Suppressor macrophage (primary cell): ENCODE measurements at regions not wholly inside any gene's neighbourhood (a gene's known extent, or its start where the extent isn't known, plus 50 kb on each side); places are given as distances from the start of the nearest gene placed in this dataset.
A peak's percentile ranks its signal among the peaks of the same experiment; 100 is the strongest.
"Not testable (repeated sequence)": the region's sequence is repeated elsewhere in the genome, so short reads cannot be mapped to it uniquely, and the experiment has no call there.

ENCODE experiments used
- DNase-seq, 4 experiments: peaks; one replicate each; pipeline ENCODE4 v3.0.0-alpha.2; 2020 to 2022

- DNase-seq, result no peak
These were observed 70.0 kb downstream of the KCTD15 start for GRCh38 chr19:33866696-33867095.

- DNase-seq, result no peak
These were observed 71.5 kb downstream of the KCTD15 start for GRCh38 chr19:33868076-33868735.

- peak in 2 of 4 experiments; percentile 13 to 17 for DNase-seq
These were observed 72.2 kb downstream of the KCTD15 start for GRCh38 chr19:33868788-33869412.

- DNase-seq, result not testable (repeated sequence)
These were observed 73.7 kb downstream of the KCTD15 start for GRCh38 chr19:33870298-33870932.

GRCh38 chr19:33871605-33872004 lies 74.9 kb downstream of the KCTD15 start:
- DNase-seq, result no peak

GRCh38 chr19:33872445-33873320 lies 76.0 kb downstream of the KCTD15 start:
- DNase-seq, result peak in 2 of 4 experiments; percentile 8 to 41

- no peak for DNase-seq
These were observed 78.4 kb downstream of the KCTD15 start for GRCh38 chr19:33875071-33875470.

GRCh38 chr19:33876192-33876591 lies 79.5 kb downstream of the KCTD15 start:
- DNase-seq, result no peak

GRCh38 chr19:33878030-33878544 lies 81.4 kb downstream of the KCTD15 start:
- no peak for DNase-seq

- DNase-seq, result no peak
These were observed 82.5 kb downstream of the KCTD15 start for GRCh38 chr19:33878910-33879810.

- DNase-seq, result no peak
These were observed 83.3 kb downstream of the KCTD15 start for GRCh38 chr19:33879818-33880575.

- no peak for DNase-seq
These were observed 87.3 kb downstream of the KCTD15 start for GRCh38 chr19:33883859-33884519.

GRCh38 chr19:33885236-33885635 lies 88.6 kb downstream of the KCTD15 start:
- no peak for DNase-seq

GRCh38 chr19:33887891-33888290 lies 91.2 kb downstream of the KCTD15 start:
- DNase-seq, result no peak

GRCh38 chr19:33888665-33889064 lies 92.0 kb downstream of the KCTD15 start:
- no peak for DNase-seq

- no peak for DNase-seq
These were observed 93.9 kb downstream of the KCTD15 start for GRCh38 chr19:33890569-33890968.

GRCh38 chr19:33891773-33892172 lies 95.1 kb downstream of the KCTD15 start:
- no peak for DNase-seq

GRCh38 chr19:33894787-33895186 lies 98.1 kb downstream of the KCTD15 start:
- no peak for DNase-seq

- no peak for DNase-seq
These were observed 98.7 kb downstream of the KCTD15 start for GRCh38 chr19:33895366-33895765.

GRCh38 chr19:33898062-33898677 lies 101.5 kb downstream of the KCTD15 start:
- no peak for DNase-seq
